ENCODE measurements at regions not wholly inside any gene's neighbourhood (a gene's known extent, or its start where the extent isn't known, plus 50 kb on each side); places are given as distances from the start of the nearest gene placed in this dataset.

GRCh38 chr20:60064554-60065196, 106.5 kb downstream of the CDH26 start:
- no peak for DNase-seq

GRCh38 chr20:60065741-60066437, 107.7 kb downstream of the CDH26 start:
- DNase-seq: no peak

- no peak for DNase-seq
These were observed 108.2 kb downstream of the CDH26 start for GRCh38 chr20:60066438-60066823.

- DNase-seq: no peak
These were observed 110.3 kb downstream of the CDH26 start for GRCh38 chr20:60068509-60068908.

GRCh38 chr20:60069656-60070055, 111.4 kb downstream of the CDH26 start:
- DNase-seq: no peak

GRCh38 chr20:60070791-60071190, 112.6 kb downstream of the CDH26 start:
- peak; percentile 15 for DNase-seq

GRCh38 chr20:60071965-60072364, 113.7 kb downstream of the CDH26 start:
- no peak for DNase-seq

- no peak for DNase-seq
These were observed 114.9 kb downstream of the CDH26 start for GRCh38 chr20:60073086-60073485.

- no peak for DNase-seq
These were observed 115.3 kb downstream of the CDH26 start for GRCh38 chr20:60073504-60073903.

GRCh38 chr20:60074276-60074675, 116.1 kb downstream of the CDH26 start:
- DNase-seq: no peak

GRCh38 chr20:60078351-60079250, 120.4 kb downstream of the CDH26 start:
- DNase-seq: no peak

- DNase-seq: no peak
These were observed 122.2 kb downstream of the CDH26 start for GRCh38 chr20:60080401-60080800.

- no peak for DNase-seq
These were observed 127.4 kb downstream of the CDH26 start for GRCh38 chr20:60085551-60086132.

GRCh38 chr20:60086821-60087562, 128.8 kb downstream of the CDH26 start:
- no peak for DNase-seq

GRCh38 chr20:60087563-60088105, 129.4 kb downstream of the CDH26 start:
- no peak for DNase-seq

GRCh38 chr20:60088236-60088635, 130.0 kb downstream of the CDH26 start:
- DNase-seq: no peak

- no peak for DNase-seq
These were observed 132.4 kb downstream of the CDH26 start for GRCh38 chr20:60090631-60091030.

- no peak for DNase-seq
These were observed 133.1 kb downstream of the CDH26 start for GRCh38 chr20:60091305-60091704.

GRCh38 chr20:60091861-60092260, 133.6 kb downstream of the CDH26 start:
- no peak for DNase-seq

- no peak for DNase-seq
These were observed 134.5 kb downstream of the CDH26 start for GRCh38 chr20:60092729-60093128.

GRCh38 chr20:60095456-60095855, 137.2 kb downstream of the CDH26 start:
- no peak for DNase-seq

GRCh38 chr20:60096166-60096565, 137.9 kb downstream of the CDH26 start:
- DNase-seq: no peak

Data from right hindlimb (tissue), 1 donor.